ENCODE measurements at regions not wholly inside any gene's neighbourhood (a gene's known extent, or its start where the extent isn't known, plus 50 kb on each side); places are given as distances from the start of the nearest gene placed in this dataset.

- no peak for TF ChIP-seq CTCF (IDR thresholded peaks at IDR 0.05; ENCODE audit: extremely low read depth in 1 of 2, insufficient read depth in 1 of 2, low read depth in 1 of 2, low read length in 2 of 2)
- TF ChIP-seq MAX (IDR thresholded peaks at IDR 0.05; ENCODE audit: insufficient read depth, insufficient read length), result no peak
- TF ChIP-seq POLR2A (IDR thresholded peaks at IDR 0.05; ENCODE audit: low read depth, low read length), result no peak
- TF ChIP-seq POLR2AphosphoS5 (IDR thresholded peaks at IDR 0.05; ENCODE audit: insufficient read depth, low read depth, low read length), result no peak
- no peak for TF ChIP-seq EZH2 (IDR thresholded peaks at IDR 0.05; ENCODE audit: borderline replicate concordance, low read depth, low read length, severe bottlenecking)
- TF ChIP-seq MYC (IDR thresholded peaks at IDR 0.05; ENCODE audit: low read depth, low read length), result no peak
- TF ChIP-seq JUN (IDR thresholded peaks at IDR 0.05; ENCODE audit: borderline replicate concordance, insufficient read depth, insufficient read length, low read depth), result peak; percentile 48
- peak; percentile 64 for TF ChIP-seq FOS (IDR thresholded peaks at IDR 0.05; ENCODE audit: borderline replicate concordance, insufficient read depth, low read length)
- TF ChIP-seq GATA2 (IDR thresholded peaks at IDR 0.05; ENCODE audit: insufficient read depth, insufficient read length, low read depth, low read length), result no peak
Observed at GRCh38 chr10:28054228-28054860, 55.5 kb upstream of the ODAD2 start.

Measured in endothelial cell of umbilical vein (primary cell).